K562 (cell line): ENCODE measurements at regions not wholly inside any gene's neighbourhood (a gene's known extent, or its start where the extent isn't known, plus 50 kb on each side); places are given as distances from the start of the nearest gene placed in this dataset.

Experiments
- CHD4 ChIP-seq: fragments of 200-600 bp; sonication (generic); IDR thresholded peaks from 3 replicates; pipeline ENCODE4 v1.6.1; 2012; ENCODE audit warnings: low read depth, mild to moderate bottlenecking, mixed read lengths, low read length, inconsistent platforms; ENCODE audit not compliant: insufficient read depth, insufficient replicate concordance, poor library complexity, severe bottlenecking
- TF ChIP-seq, protein P1 (sequence below): fragments of 450-650 bp; formaldehyde crosslinking; IDR thresholded peaks from 2 replicates; pipeline ENCODE4 v1.4.0; 2020; ENCODE audit warnings: mild to moderate bottlenecking, moderate library complexity
- TF ChIP-seq, protein P2 (sequence below), 2 experiments: IDR thresholded peaks in 1 of 2; conservative IDR thresholded peaks in 1 of 2; 2 replicates each; pipeline ENCODE4 v1.6.1; 2016; ENCODE audit warnings: low read depth in 2 of 2, mild to moderate bottlenecking in 1 of 2, missing compliant biosample characterization in 1 of 2, missing genetic modification characterization in 1 of 2, moderate library complexity in 1 of 2
- TF ChIP-seq, protein P3 (sequence below): fragments of 450-650 bp; IDR thresholded peaks from 2 replicates; pipeline ENCODE4 v1.6.1; 2016; ENCODE audit warnings: borderline replicate concordance
- TF ChIP-seq, protein P4 (sequence below): fragments of 150-350 bp; conservative IDR thresholded peaks from 2 replicates; pipeline ENCODE4 v1.6.1; 2014; ENCODE audit warnings: low read length

DNA sequence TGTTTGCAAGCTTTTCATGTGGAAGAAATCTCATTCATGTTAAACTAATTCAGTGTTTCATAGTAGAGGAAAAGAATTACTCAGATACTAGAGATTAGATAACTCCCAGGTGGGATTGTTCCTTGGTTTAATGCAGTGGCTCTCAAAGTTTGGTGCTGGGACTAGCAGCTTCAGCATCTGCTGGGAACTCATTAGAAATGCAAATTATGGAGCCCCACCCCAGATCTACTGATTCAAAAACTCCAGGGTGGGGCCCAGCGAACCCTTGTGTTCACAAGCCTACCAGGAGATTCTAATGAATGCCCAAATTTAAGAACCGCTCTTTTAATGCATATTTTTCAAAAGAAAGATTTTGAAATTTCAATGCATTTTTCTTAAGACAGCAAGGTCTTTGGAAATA, 253.4 kb upstream of the CNTNAP4 start (continued):
- no peak for TF ChIP-seq CHD4
- TF ChIP-seq, protein P1, sequence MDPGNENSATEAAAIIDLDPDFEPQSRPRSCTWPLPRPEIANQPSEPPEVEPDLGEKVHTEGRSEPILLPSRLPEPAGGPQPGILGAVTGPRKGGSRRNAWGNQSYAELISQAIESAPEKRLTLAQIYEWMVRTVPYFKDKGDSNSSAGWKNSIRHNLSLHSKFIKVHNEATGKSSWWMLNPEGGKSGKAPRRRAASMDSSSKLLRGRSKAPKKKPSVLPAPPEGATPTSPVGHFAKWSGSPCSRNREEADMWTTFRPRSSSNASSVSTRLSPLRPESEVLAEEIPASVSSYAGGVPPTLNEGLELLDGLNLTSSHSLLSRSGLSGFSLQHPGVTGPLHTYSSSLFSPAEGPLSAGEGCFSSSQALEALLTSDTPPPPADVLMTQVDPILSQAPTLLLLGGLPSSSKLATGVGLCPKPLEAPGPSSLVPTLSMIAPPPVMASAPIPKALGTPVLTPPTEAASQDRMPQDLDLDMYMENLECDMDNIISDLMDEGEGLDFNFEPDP (CRISPR knock-in tag) = no peak
- TF ChIP-seq, protein P2, sequence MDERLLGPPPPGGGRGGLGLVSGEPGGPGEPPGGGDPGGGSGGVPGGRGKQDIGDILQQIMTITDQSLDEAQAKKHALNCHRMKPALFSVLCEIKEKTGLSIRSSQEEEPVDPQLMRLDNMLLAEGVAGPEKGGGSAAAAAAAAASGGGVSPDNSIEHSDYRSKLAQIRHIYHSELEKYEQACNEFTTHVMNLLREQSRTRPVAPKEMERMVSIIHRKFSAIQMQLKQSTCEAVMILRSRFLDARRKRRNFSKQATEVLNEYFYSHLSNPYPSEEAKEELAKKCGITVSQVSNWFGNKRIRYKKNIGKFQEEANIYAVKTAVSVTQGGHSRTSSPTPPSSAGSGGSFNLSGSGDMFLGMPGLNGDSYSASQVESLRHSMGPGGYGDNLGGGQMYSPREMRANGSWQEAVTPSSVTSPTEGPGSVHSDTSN (CRISPR knock-in tag; IDR thresholded peaks at IDR 0.05; ENCODE audit: low read depth) = no peak
- TF ChIP-seq, protein P2 (tag; conservative IDR thresholded peaks at IDR 0.05; ENCODE audit: low read depth) = no peak
- TF ChIP-seq, protein P3, sequence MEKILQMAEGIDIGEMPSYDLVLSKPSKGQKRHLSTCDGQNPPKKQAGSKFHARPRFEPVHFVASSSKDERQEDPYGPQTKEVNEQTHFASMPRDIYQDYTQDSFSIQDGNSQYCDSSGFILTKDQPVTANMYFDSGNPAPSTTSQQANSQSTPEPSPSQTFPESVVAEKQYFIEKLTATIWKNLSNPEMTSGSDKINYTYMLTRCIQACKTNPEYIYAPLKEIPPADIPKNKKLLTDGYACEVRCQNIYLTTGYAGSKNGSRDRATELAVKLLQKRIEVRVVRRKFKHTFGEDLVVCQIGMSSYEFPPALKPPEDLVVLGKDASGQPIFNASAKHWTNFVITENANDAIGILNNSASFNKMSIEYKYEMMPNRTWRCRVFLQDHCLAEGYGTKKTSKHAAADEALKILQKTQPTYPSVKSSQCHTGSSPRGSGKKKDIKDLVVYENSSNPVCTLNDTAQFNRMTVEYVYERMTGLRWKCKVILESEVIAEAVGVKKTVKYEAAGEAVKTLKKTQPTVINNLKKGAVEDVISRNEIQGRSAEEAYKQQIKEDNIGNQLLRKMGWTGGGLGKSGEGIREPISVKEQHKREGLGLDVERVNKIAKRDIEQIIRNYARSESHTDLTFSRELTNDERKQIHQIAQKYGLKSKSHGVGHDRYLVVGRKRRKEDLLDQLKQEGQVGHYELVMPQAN = no peak
- TF ChIP-seq, protein P4, sequence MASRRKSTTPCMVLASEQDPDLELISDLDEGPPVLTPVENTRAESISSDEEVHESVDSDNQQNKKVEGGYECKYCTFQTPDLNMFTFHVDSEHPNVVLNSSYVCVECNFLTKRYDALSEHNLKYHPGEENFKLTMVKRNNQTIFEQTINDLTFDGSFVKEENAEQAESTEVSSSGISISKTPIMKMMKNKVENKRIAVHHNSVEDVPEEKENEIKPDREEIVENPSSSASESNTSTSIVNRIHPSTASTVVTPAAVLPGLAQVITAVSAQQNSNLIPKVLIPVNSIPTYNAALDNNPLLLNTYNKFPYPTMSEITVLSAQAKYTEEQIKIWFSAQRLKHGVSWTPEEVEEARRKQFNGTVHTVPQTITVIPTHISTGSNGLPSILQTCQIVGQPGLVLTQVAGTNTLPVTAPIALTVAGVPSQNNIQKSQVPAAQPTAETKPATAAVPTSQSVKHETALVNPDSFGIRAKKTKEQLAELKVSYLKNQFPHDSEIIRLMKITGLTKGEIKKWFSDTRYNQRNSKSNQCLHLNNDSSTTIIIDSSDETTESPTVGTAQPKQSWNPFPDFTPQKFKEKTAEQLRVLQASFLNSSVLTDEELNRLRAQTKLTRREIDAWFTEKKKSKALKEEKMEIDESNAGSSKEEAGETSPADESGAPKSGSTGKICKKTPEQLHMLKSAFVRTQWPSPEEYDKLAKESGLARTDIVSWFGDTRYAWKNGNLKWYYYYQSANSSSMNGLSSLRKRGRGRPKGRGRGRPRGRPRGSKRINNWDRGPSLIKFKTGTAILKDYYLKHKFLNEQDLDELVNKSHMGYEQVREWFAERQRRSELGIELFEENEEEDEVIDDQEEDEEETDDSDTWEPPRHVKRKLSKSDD = no peak
